Hepatocyte (in vitro differentiated cells): ENCODE measurements at regions not wholly inside any gene's neighbourhood (a gene's known extent, or its start where the extent isn't known, plus 50 kb on each side); places are given as distances from the start of the nearest gene placed in this dataset.

Source experiments
- DNase-seq: peaks from one replicate; pipeline ENCODE4 v3.0.0-alpha.2; 2016; ENCODE audit warnings: low spot score
- H2AFZ ChIP-seq: fragments of 200-600 bp; sonication (generic); 2 replicates; pipeline ENCODE4 v1.6.0; 2016; ENCODE audit warnings: antibody characterized with exemption, mild to moderate bottlenecking
- H3K27ac ChIP-seq: fragments of 200-600 bp; sonication (generic); 2 replicates; pipeline ENCODE4 v1.5.1; 2016; ENCODE audit warnings: mild to moderate bottlenecking
- H3K27me3 ChIP-seq: fragments of 200-600 bp; sonication (generic); 2 replicates; pipeline ENCODE4 v1.6.1; 2016
- H3K36me3 ChIP-seq: fragments of 200-600 bp; sonication (generic); replicated peaks from 2 replicates; pipeline ENCODE4 v1.5.1; 2016; ENCODE audit warnings: low read depth; ENCODE audit not compliant: insufficient read depth
- H3K4me1 ChIP-seq: fragments of 200-600 bp; sonication (generic); 2 replicates; pipeline ENCODE4 v1.5.1; 2016; ENCODE audit warnings: mild to moderate bottlenecking, moderate library complexity; ENCODE audit not compliant: insufficient read depth
- H3K4me2 ChIP-seq: fragments of 200-600 bp; sonication (generic); 2 replicates; pipeline ENCODE4 v1.6.0; 2016
- H3K4me3 ChIP-seq: fragments of 200-600 bp; sonication (generic); 2 replicates; pipeline ENCODE4 v1.5.1; 2016; ENCODE audit warnings: mild to moderate bottlenecking
- H3K79me2 ChIP-seq: fragments of 200-600 bp; sonication (generic); 2 replicates; pipeline ENCODE4 v1.6.0; 2017; ENCODE audit warnings: mild to moderate bottlenecking
- H3K9me2 ChIP-seq: fragments of 200-600 bp; sonication (generic); replicated peaks from 2 replicates; pipeline ENCODE4 v1.6.0; 2017; ENCODE audit warnings: mild to moderate bottlenecking; ENCODE audit not compliant: insufficient read depth
- H3K9me3 ChIP-seq: fragments of 200-600 bp; sonication (generic); 2 replicates; pipeline ENCODE4 v1.5.1; 2016; ENCODE audit warnings: low read depth, mild to moderate bottlenecking
- H4K20me1 ChIP-seq: fragments of 200-600 bp; sonication (generic); 2 replicates; pipeline ENCODE4 v1.6.0; 2016; ENCODE audit warnings: mild to moderate bottlenecking; ENCODE audit not compliant: insufficient read depth, poor library complexity, severe bottlenecking
- CTCF ChIP-seq: fragments of 200-600 bp; sonication (generic); IDR thresholded peaks from 2 replicates; pipeline ENCODE4 v1.5.1; 2016; ENCODE audit warnings: antibody characterized with exemption, mild to moderate bottlenecking; ENCODE audit not compliant: poor library complexity
- EZH2 ChIP-seq: fragments of 200-600 bp; sonication (generic); IDR thresholded peaks from 2 replicates; pipeline ENCODE4 v1.6.1; 2016; ENCODE audit warnings: antibody characterized with exemption, mild to moderate bottlenecking, borderline replicate concordance
- EZH2phosphoT487 ChIP-seq: fragments of 200-600 bp; sonication (generic); IDR thresholded peaks from one replicate; pipeline ENCODE4 v1.6.1; 2018; ENCODE audit warnings: antibody characterized with exemption, mild to moderate bottlenecking, low read depth, moderate library complexity; ENCODE audit not compliant: unreplicated experiment, severe bottlenecking
- WGBS: methylation state at CpG from one replicate; pipeline ENCODE4 v1.1.6; 2016; ENCODE audit warnings: low lambda C conversion rate; ENCODE audit errors: missing lambda C conversion rate; 5-methylcytosine and 5-hydroxymethylcytosine counted together

- 93% methylated on average over 4 of the region's 4 CpGs for WGBS
- Histone ChIP-seq H3K4me2 (no peak overlapping the region), H4K20me1 (no peaks in the 10 kb centered on the region), H2AFZ (no peak overlapping the region), H3K4me1 (no peaks in the 10 kb centered on the region), H3K36me3 (no peaks in the 10 kb centered on the region), H3K4me3 (no peak overlapping the region), H3K9me3 (no peaks in the 10 kb centered on the region), H3K9me2 (no peaks in the 10 kb centered on the region), H3K27me3 (no peaks in the 10 kb centered on the region), H3K79me2 (no peaks in the 10 kb centered on the region), H3K27ac (no peak overlapping the region)
- DNase-seq = no peak
- TF ChIP-seq CTCF (no peak), EZH2 (no peak)
These were observed 582.2 kb downstream of the FGF9 start for GRCh38 chr13:22253107-22253506.

- no peak overlapping the region for H3K27ac ChIP-seq
- no peaks in the 10 kb centered on the region for H4K20me1 ChIP-seq
- no peak overlapping the region for H2AFZ ChIP-seq
- H3K4me3 ChIP-seq = no peak overlapping the region
- no peaks in the 10 kb centered on the region for H3K4me1 ChIP-seq
- no peaks in the 10 kb centered on the region for H3K36me3 ChIP-seq
- no peak for DNase-seq
- 95% methylated on average over 2 of the region's 2 CpGs for WGBS
- no peaks in the 10 kb centered on the region for H3K79me2 ChIP-seq
- H3K27me3 ChIP-seq = no peaks in the 10 kb centered on the region
- no peak for TF ChIP-seq EZH2phosphoT487
- TF ChIP-seq CTCF = peak; percentile 14
- no peaks in the 10 kb centered on the region for H3K9me2 ChIP-seq
- no peak overlapping the region for H3K4me2 ChIP-seq
- no peaks in the 10 kb centered on the region for H3K9me3 ChIP-seq
These were observed 585.3 kb downstream of the FGF9 start for GRCh38 chr13:22256111-22256639.

GRCh38 chr13:22262001-22262885, 591.4 kb downstream of the FGF9 start:
- no peaks in the 10 kb centered on the region for H3K9me3 ChIP-seq

More at GRCh38 chr13:22262001-22262885, 591.4 kb downstream of the FGF9 start:
- Histone ChIP-seq H3K4me1 (peaks cover 12% of the 10 kb centered on the region), H3K4me3 (no peak overlapping the region), H3K79me2 (no peaks in the 10 kb centered on the region), H3K4me2 (no peak overlapping the region), H3K27me3 (no peaks in the 10 kb centered on the region), H2AFZ (no peak overlapping the region), H3K9me2 (no peaks in the 10 kb centered on the region), H3K27ac (no peak overlapping the region), H4K20me1 (no peaks in the 10 kb centered on the region), H3K36me3 (no peaks in the 10 kb centered on the region)
- WGBS = 54% methylated on average over 6 of the region's 6 CpGs
- no peak for TF ChIP-seq EZH2phosphoT487
- no peak for TF ChIP-seq EZH2
- TF ChIP-seq CTCF = no peak
- DNase-seq = no peak
